Gastrocnemius medialis (tissue), 4 donors: ENCODE measurements at regions not wholly inside any gene's neighbourhood (a gene's known extent, or its start where the extent isn't known, plus 50 kb on each side); places are given as distances from the start of the nearest gene placed in this dataset.

ENCODE experiments used
- POLR2A ChIP-seq, 2 donors: fragments of 450-650 bp; IDR thresholded peaks; one replicate each; pipeline ENCODE4 v1.6.1; 2017; ENCODE audit warnings: antibody characterized with exemption in 2 of 2, mild to moderate bottlenecking in 2 of 2, moderate library complexity in 2 of 2
- TF ChIP-seq, protein P1 (sequence below), 5 experiments: fragments of 450-650 bp in 3 of 5; fragments of 200-600 bp in 2 of 5; sonication (generic) in 2 of 5; IDR thresholded peaks in 4 of 5; conservative IDR thresholded peaks in 1 of 5; 1 replicate in 4 of 5; 2 replicates in 1 of 5; pipeline ENCODE4 v1.5.1; 2016 to 2019; ENCODE audit warnings: antibody characterized with exemption in 5 of 5, mild to moderate bottlenecking in 3 of 5, moderate library complexity in 3 of 5

DNA sequence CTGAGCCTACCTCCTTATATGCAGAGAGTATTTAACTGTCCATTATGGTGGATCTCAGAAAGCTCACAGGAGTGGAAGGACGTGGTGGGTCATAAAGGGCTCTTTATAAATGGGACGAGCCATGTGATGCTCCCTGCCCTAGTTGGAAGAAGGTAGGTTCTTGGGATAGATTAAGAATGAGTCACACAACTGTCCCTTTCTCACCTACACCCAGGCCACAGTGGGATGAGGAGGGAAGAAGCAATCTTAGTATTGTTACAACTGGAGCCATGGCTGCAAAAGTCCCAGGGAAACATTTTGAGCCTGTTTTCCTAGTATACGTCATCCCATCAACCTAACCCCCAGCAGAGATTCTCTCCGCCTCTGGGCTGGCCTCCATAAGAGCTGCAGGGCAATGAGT is 229.9 kb downstream of the TTC32 start:
- TF ChIP-seq POLR2A (IDR thresholded peaks at IDR 0.05): no peak
- TF ChIP-seq, protein P1, sequence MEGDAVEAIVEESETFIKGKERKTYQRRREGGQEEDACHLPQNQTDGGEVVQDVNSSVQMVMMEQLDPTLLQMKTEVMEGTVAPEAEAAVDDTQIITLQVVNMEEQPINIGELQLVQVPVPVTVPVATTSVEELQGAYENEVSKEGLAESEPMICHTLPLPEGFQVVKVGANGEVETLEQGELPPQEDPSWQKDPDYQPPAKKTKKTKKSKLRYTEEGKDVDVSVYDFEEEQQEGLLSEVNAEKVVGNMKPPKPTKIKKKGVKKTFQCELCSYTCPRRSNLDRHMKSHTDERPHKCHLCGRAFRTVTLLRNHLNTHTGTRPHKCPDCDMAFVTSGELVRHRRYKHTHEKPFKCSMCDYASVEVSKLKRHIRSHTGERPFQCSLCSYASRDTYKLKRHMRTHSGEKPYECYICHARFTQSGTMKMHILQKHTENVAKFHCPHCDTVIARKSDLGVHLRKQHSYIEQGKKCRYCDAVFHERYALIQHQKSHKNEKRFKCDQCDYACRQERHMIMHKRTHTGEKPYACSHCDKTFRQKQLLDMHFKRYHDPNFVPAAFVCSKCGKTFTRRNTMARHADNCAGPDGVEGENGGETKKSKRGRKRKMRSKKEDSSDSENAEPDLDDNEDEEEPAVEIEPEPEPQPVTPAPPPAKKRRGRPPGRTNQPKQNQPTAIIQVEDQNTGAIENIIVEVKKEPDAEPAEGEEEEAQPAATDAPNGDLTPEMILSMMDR (IDR thresholded peaks at IDR 0.05 in 4 of 5, conservative IDR thresholded peaks at IDR 0.05 in 1 of 5): no peak
